Activated CD8-positive, alpha-beta memory T cell treated with anti-CD3 and anti-CD28 coated beads for 48 hours (primary cell): ENCODE measurements at regions not wholly inside any gene's neighbourhood (a gene's known extent, or its start where the extent isn't known, plus 50 kb on each side); places are given as distances from the start of the nearest gene placed in this dataset.

ENCODE experiments used
- DNase-seq, 3 experiments: peaks; one replicate each; pipeline ENCODE4 v3.0.0-alpha.2; 2020; ENCODE audit warnings: low read depth in 2 of 3, low spot score in 2 of 3

- no peak for DNase-seq
Observed at GRCh38 chr4:170656506-170656905, 566.8 kb upstream of the AADAT start.

- DNase-seq: no peak
Observed at GRCh38 chr4:170652571-170652970, 562.8 kb upstream of the AADAT start.

GRCh38 chr4:170651786-170652185, 562.0 kb upstream of the AADAT start:
- no peak for DNase-seq

GRCh38 chr4:170627418-170627817, 537.7 kb upstream of the AADAT start:
- DNase-seq: no peak

GRCh38 chr4:170623899-170624298, 534.1 kb upstream of the AADAT start:
- no peak for DNase-seq

GRCh38 chr4:170610434-170610833, 520.7 kb upstream of the AADAT start:
- no peak for DNase-seq

- no peak for DNase-seq
Observed at GRCh38 chr4:170599894-170600293, 510.1 kb upstream of the AADAT start.

GRCh38 chr4:170591076-170591475, 501.3 kb upstream of the AADAT start:
- no peak for DNase-seq

GRCh38 chr4:170589597-170590191, 499.9 kb upstream of the AADAT start:
- DNase-seq: no peak

GRCh38 chr4:170581969-170582368, 492.2 kb upstream of the AADAT start:
- no peak for DNase-seq

- no peak for DNase-seq
Observed at GRCh38 chr4:170581322-170581721, 491.6 kb upstream of the AADAT start.

- DNase-seq: no peak
Observed at GRCh38 chr4:170580651-170581050, 490.9 kb upstream of the AADAT start.

- no peak for DNase-seq
Observed at GRCh38 chr4:170538821-170539473, 449.2 kb upstream of the AADAT start.

- no peak for DNase-seq
Observed at GRCh38 chr4:170529748-170530722, 440.3 kb upstream of the AADAT start.

- no peak for DNase-seq
Observed at GRCh38 chr4:170526471-170526870, 436.7 kb upstream of the AADAT start.

- DNase-seq: no peak
Observed at GRCh38 chr4:170522427-170522970, 432.7 kb upstream of the AADAT start.

- DNase-seq: no peak
Observed at GRCh38 chr4:170497689-170498088, 407.9 kb upstream of the AADAT start.

GRCh38 chr4:170497112-170497511, 407.4 kb upstream of the AADAT start:
- no peak for DNase-seq

- no peak for DNase-seq
Observed at GRCh38 chr4:170491981-170492380, 402.2 kb upstream of the AADAT start.

GRCh38 chr4:170476351-170476750, 386.6 kb upstream of the AADAT start:
- no peak for DNase-seq

GRCh38 chr4:170465429-170465828, 375.7 kb upstream of the AADAT start:
- DNase-seq: no peak
